HG03060 (cell line): ENCODE measurements at regions not wholly inside any gene's neighbourhood (a gene's known extent, or its start where the extent isn't known, plus 50 kb on each side); places are given as distances from the start of the nearest gene placed in this dataset.

Experiments used
- ATAC-seq: cut with Tn5 transposase; IDR thresholded peaks from one replicate; pipeline ENCODE4 v1.9.1; 2021; ENCODE audit warnings: low read depth, moderate number of reproducible peaks; ENCODE audit not compliant: unreplicated experiment

DNA sequence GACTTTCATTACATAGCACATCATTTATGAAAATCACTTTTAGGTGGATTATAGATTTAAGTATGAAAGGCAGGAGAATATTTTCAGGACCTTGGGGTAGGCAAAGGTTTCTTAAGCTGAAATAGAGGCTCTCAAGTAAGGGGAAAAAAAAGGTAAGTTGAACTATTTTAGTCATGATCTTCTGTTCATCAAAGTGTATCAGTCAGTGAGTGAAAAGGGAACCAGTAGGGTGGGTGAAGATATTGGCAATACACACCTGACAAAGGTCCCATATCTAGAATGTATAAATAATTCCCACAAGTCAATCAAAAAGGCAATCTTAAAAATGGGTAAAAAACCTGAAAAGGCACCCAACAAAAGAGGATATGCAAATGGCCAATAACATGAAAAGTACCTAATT lies 218.6 kb downstream of the KLF13 start:
- no peak for ATAC-seq

DNA sequence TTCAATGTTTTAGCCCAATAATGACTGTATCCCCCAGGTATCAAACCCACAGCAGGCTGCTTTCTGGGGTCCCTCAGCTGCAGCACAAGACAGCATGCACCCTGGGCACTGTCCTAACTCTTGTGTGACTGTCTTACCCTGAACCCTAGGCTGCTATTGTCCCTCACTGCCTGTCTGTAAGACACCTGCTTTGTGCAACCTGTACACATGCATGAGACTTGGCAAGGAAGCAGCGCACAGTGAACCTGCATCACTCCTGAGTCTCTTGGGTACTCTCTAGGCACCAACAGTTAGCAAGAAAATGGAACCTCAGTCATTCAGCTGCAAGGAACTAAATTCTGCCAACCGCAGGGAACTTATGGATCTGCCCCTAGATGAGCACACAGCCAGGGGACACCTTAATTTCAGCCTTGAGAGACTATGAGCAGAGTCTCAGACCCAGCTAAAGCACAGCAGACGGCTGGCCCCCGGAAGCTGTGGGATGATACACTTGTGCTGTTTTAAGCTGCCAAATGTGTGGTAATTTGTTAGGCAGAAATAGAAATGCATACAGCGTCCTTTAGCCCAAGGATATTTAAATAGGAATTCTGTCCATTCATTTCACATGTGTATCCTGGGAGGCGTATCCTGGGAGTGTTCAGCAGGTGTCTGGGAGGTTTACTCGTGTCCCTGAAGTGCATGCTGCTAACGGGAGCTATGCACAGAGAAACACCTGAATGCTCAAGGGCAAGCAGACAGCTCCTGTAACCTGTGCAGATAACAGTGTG lies 223.8 kb downstream of the KLF13 start:
- no peak for ATAC-seq

DNA sequence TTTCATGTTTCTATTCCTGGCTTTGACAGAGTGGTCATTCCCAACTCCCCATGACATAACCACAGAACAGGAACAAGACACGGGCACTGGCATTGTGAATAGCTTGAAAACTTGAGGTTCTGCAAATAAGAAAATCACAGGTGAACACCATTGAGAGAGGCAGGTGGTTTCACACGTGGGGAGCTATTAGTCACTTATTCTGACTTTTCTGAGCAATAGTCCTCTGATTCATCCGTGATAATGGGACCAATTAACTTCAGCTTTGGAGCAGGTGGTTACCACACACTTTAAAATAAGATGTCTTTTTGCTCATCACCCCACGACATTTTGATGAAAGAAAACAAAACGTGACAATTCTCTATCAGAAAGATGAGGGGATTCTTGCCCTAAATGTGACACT lies 224.7 kb downstream of the KLF13 start:
- no peak for ATAC-seq

GRCh38 chr15:31552482-31553099 lies 226.0 kb downstream of the KLF13 start:
- ATAC-seq: no peak

DNA sequence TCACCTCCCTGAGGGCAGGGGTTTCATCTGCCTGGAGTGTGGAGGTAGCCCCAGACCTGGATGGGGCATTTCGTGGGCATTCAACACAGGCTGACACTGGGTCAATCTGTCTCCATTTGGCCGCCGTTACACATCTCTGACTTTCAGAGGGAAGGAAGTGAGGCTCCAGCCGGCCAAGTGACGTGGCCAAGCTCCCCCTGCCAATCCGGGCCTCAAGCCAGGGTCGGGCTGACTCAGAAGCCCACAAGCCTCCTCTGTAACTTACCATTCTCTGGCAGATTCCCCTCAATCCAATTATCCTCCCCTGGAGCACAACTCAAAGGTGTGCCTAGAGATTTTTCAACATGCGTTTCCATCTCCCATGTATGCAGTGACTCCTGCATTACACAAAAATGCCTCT lies 227.6 kb downstream of the KLF13 start:
- ATAC-seq: no peak

GRCh38 chr15:31555022-31555421 lies 228.4 kb downstream of the KLF13 start:
- ATAC-seq: no peak

DNA sequence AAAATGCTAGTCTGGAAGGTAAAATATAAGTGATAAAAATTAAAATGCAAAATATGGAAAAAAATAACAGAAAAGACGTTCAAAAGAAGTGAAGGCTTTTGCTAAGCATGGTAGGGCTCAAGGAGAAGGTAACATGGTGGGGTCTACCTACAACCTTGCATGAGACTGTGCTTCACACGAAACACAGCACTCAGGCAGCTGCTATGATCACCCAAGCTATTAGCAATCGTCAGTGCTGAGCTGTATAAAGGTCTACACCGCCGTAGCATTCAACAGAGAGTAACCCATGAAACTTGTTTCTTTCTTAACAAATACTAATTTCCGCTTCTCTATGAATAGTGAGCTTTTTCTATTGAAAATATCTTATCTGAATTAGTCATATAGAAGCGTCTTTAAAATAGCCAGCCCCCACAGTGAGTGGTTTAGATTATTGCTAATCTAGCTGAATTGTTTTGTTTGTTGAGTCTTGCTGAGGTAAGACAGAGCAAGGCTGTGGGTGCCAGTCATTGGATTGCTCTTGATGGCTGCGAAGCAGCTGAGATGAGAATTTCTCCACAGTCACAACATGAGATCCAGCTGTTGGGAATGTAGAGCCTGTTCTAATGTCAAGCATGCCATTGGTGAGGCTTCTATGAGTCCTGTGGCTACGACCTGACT lies 230.0 kb downstream of the KLF13 start:
- ATAC-seq: no peak

DNA sequence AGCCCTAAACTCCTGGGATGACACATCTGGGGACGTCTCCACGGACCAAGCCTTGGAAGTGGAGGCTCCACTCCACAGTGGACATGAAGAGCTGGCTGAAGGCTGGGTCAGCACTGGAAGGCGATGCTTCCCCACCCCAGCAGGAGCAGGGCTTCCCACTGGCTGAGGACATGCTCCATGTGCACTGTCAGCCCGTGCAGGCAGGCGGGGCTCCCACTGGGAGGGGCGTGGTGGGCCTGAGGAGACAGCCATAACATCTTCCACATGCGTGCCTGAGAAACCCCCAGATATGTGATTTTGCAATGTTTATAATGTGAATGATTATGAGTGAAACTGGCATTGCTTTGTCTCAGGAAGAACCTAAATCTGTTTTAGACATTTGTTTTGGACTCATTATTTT lies 231.3 kb downstream of the KLF13 start:
- no peak for ATAC-seq

DNA sequence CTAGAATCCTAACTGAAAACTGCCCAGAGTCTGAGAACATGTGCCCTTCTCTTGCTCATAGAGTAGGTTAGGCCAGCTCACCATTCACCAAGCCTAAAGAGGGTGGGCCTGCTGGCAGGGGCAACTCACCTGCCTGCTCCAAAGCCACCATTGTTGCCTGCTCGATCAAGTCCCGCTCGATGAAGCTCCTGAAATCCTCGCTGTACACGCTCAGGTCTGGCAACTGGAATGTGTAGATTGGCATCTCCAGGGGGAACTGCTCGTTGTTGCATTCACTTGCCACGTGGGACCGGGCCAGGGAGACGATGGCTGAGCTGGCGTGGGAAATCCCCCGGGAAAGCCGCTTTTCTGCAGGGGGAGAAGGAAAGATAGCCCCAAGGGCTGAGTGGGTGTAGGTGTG lies 232.2 kb downstream of the KLF13 start:
- no peak for ATAC-seq

DNA sequence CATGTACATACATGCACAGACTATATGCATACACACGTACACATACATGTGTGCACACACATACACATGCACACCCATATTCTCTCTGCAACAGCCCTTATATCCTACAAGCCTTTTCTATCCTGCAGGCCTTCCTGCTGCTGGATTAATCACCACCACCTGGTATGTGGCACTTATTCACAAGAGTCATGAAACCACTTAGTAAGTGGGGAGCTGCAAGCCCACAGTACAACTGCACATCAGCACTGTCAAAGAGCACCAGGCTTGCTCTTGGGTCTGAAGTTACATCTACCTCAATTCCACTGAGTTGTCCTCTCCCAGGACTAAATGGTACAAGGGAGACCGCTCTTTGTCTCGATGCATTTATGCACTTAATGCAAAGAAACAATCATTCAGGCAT lies 233.2 kb downstream of the KLF13 start:
- no peak for ATAC-seq

- ATAC-seq: no peak
Observed at GRCh38 chr15:31560643-31561042, 234.0 kb downstream of the KLF13 start.

- ATAC-seq: no peak
Observed at GRCh38 chr15:31561156-31561555, 234.5 kb downstream of the KLF13 start.

GRCh38 chr15:31563001-31563400 lies 236.4 kb downstream of the KLF13 start:
- no peak for ATAC-seq

DNA sequence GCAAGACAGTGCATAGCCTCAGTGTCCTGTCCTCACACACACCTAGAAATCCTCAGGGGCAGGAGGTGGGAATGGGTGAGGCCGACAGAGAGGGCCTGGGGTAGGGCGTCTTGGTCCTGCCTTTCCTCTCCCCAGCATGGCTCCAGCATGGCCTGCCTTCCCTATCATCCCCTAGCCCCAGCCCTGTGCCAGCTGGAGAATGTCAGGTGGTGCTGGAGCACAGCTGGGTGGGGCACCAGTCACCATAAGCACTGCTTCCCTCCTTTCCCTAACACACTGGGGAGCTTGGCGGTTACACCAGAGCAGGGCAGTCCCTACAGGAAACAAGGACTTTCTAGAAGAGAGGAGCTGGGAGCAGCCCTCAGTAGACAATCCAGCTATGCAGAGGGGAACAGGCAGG lies 236.8 kb downstream of the KLF13 start:
- no peak for ATAC-seq

DNA sequence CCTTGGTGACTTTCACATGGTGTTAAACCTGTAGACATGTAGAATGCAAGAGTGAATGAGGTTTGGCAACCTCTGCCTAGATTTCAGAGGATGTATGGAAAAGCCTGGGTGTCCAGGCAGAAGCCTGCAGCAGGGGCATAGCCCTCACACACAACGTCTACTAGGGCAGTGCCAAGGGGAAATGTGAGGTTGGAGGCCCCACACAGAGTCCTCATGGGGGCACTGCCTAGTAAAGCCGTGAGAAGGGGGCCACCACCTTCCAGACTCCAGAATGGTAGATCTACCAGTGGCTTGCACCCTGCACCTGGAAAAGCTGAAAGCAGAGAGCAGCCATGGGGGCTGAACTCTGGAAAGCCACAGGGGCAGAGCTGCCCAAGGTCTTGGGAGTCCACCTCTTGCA lies 241.2 kb downstream of the KLF13 start:
- no peak for ATAC-seq

DNA sequence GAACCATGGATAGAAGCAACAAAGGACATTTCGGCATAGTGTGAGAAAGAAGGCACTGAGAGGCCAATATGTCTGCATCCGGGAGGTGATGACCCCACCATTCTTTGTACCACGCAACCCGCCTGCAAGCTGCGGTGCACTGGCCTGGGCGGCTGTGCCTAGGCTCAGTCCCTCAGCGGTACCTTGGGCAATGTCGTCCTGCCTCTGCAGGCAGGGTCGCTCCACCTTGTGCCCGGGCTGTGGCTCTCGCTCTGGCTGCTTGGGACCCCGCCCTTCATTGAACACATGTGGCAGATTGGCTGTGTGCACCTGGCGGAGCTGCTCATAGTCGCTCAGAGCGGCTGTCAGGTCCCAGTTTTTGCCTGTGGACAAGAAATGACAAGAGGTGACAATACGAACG lies 243.2 kb downstream of the KLF13 start:
- no peak for ATAC-seq

DNA sequence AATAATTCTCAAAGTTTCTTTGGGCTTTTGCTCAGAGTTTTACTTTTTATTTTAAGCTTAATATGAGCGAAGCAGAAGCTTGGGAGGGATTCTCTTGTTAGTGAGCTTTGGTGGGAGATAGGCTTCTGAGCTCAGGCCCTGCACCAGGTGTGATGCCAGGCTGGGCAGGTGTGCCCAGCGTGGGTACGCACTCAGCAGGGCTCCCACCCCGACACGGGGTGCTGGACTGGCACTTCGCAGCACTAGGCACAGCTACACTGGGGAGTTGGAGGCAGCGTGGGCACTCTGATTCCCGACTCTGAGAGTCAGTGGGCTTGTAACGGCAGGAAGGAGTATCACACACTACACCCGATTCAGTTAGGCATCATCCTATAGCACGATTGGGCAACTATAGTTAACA lies 244.0 kb downstream of the KLF13 start:
- no peak for ATAC-seq

DNA sequence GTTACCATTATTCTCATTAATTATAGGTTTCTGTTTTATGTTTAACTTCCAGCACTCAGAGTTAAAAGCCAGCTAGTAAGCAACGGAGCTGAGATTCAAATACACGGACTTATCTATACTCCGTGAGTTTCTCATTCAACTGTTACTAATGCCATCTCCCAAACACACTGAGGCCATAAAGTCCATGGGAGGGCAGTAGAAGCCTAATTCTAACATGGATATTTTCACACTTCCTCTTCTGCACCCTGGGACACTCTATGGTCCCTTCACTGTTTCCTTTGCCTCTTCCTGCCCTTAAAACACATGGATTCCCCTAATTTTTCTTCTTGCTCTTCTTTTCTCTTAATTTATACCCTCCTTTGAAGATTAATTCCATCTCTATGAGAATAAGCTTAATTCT lies 245.0 kb downstream of the KLF13 start:
- ATAC-seq: no peak

- no peak for ATAC-seq
Observed at GRCh38 chr15:31573759-31574158, 247.1 kb downstream of the KLF13 start.

- no peak for ATAC-seq
Observed at GRCh38 chr15:31574766-31575165, 248.1 kb downstream of the KLF13 start.

- ATAC-seq: no peak
Observed at GRCh38 chr15:31577108-31577507, 250.5 kb downstream of the KLF13 start.

DNA sequence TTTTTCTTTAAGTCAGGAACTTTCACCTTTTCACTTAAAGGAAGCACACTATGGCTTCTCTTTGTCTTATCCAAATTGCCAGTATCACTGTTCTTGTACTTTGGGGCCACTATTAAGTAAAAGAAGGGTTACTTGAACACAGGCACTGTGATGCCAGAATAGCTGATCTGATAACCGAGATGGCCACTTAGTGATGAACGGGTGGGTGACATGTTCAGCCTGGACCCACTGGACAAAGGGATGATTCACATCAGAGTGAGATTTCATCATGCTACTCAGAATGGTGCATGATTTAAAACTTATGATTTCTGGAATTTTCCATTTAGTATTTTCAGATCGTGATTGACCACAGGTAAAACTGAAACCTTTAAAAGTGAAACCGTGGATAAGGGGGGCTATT lies 252.6 kb downstream of the KLF13 start:
- no peak for ATAC-seq
